ENCODE measurements at regions not wholly inside any gene's neighbourhood (a gene's known extent, or its start where the extent isn't known, plus 50 kb on each side); places are given as distances from the start of the nearest gene placed in this dataset.

- Histone ChIP-seq H2BK120ac (replicated peaks; ENCODE audit: low read depth, low read length) (no peak overlapping the region), H3K23ac (ENCODE audit: insufficient read length) (no peak overlapping the region), H2BK12ac (ENCODE audit: low read depth, low read length) (no peak overlapping the region), H3K27me3 (replicated peaks in 1 of 4; ENCODE audit: control insufficient read depth in 3 of 4, extremely low read depth in 1 of 4, insufficient read depth in 3 of 4, low read length in 3 of 4) (peaks cover 15 to 38% (median 35%) of the 10 kb centered on the region in 4 experiments), H3K56ac (replicated peaks; ENCODE audit: insufficient read length, low read depth, low read length) (no peak overlapping the region), H2BK5ac (ENCODE audit: low read depth, low read length) (no peak overlapping the region), H3K27ac (ENCODE audit: low read depth, low read length) (no peak overlapping the region), H3K4me2 (ENCODE audit: insufficient read depth in 1 of 2, low read depth in 2 of 2, low read length in 2 of 2) (no peak overlapping the region), H3K4me3 (ENCODE audit: extremely low read depth in 1 of 4, insufficient read depth in 2 of 4, low read depth in 3 of 4, low read length in 4 of 4) (no peak overlapping the region), H3K9ac (replicated peaks in 1 of 4; ENCODE audit: extremely low read depth in 1 of 4, low read depth in 3 of 4, low read length in 3 of 4) (no peak overlapping the region), H2BK15ac (ENCODE audit: low read length) (no peak overlapping the region), H3K14ac (ENCODE audit: insufficient read length) (no peak overlapping the region), H2AFZ (ENCODE audit: low read length) (no peak overlapping the region), H4K5ac (ENCODE audit: insufficient read length, low read depth, low read length) (peak overlapping the region; percentile 20), H3K4ac (replicated peaks; ENCODE audit: insufficient read length, low read depth, low read length) (no peak overlapping the region), H3K23me2 (ENCODE audit: low read depth, low read length) (peaks cover 2% of the 10 kb centered on the region; the same call in 1 of the 2 replicates), H3K79me1 (ENCODE audit: low read depth, low read length) (no peaks in the 10 kb centered on the region), H3K18ac (ENCODE audit: extremely low read depth, low read length) (peak overlapping the region; percentile 34; the same call in 1 of the 2 replicates), H3K9me3 (ENCODE audit: insufficient read depth in 2 of 2, low read depth in 1 of 2, low read length in 1 of 2) (no peaks in the 10 kb centered on the region; a peak in 1 of 4 replicates), H3K4me1 (replicated peaks in 1 of 4; ENCODE audit: control insufficient read depth in 3 of 4, insufficient read depth in 4 of 4, low read length in 3 of 4) (peaks cover 0 to 7% (median 5%) of the 10 kb centered on the region in 4 experiments; a peak in 6 of 7 replicates), H3K36me3 (ENCODE audit: control insufficient read depth in 2 of 4, insufficient read depth in 4 of 4, low read length in 3 of 4) (no peaks in the 10 kb centered on the region), H2AK5ac (ENCODE audit: low read depth, low read length) (no peak overlapping the region), H4K91ac (replicated peaks; ENCODE audit: insufficient read length, low read length) (no peak overlapping the region), H3K79me2 (ENCODE audit: control insufficient read depth in 1 of 2, insufficient read depth in 2 of 2, low read length in 2 of 2) (no peaks in the 10 kb centered on the region), H4K20me1 (replicated peaks in 1 of 2; ENCODE audit: control insufficient read depth in 1 of 2, insufficient read depth in 2 of 2, low read length in 2 of 2) (no peaks in the 10 kb centered on the region), H4K8ac (ENCODE audit: extremely low read depth, insufficient read depth, low read length) (no peak overlapping the region), H2BK20ac (ENCODE audit: low read length) (no peak overlapping the region)
- DNase-seq (ENCODE audit: low read depth in 1 of 2, low spot score in 2 of 2) (no peak), FAIRE-seq (no peak)
- TF ChIP-seq BCL11A (IDR thresholded peaks at IDR 0.05; ENCODE audit: low read depth in 2 of 2, low read length in 2 of 2), result no peak
- ChIA-PET POLR2A (ENCODE audit: partially characterized antibody) (interaction anchor here (1.2 kb wide), 1 partner anchor 24 kb away, joined by 3 read pairs; no protein-coding TSS in a partner anchor), CTCF (ENCODE audit: partially characterized antibody) (interaction anchor here (1.0 to 1.5 kb wide), 2 partner anchors 168 to 311 kb away, joined by 3 to 4 read pairs; no protein-coding TSS in a partner anchor)
- 69% methylated on average over 13 of the region's 13 CpGs; no CpG with 5 or more reads in 1 of the 2 experiments for WGBS, 2 experiments (ENCODE audit: extremely low coverage in 1 of 2, insufficient coverage in 1 of 2, insufficient read length in 1 of 2, insufficient replicate concordance in 2 of 2, low coverage in 1 of 2, low lambda C conversion rate in 2 of 2, missing lambda C conversion rate in 1 of 2)
These were observed 177.9 kb downstream of the C9orf50 start for GRCh38 chr9:129442803-129443511.
